H1 (cell line): ENCODE measurements at regions not wholly inside any gene's neighbourhood (a gene's known extent, or its start where the extent isn't known, plus 50 kb on each side); places are given as distances from the start of the nearest gene placed in this dataset.

Experiments
- CBX8 ChIP-seq: fragments of 300-800, 300-1000 bp; sonication (generic); IDR thresholded peaks from 2 replicates; pipeline ENCODE4 v1.7.1; 2016; ENCODE audit warnings: low read depth, low read length, borderline replicate concordance
- GTF2F1 ChIP-seq: IDR thresholded peaks from 2 replicates; pipeline ENCODE4 v1.6.1; 2012; ENCODE audit warnings: low read depth, low read length, improper control_type of control experiment, borderline replicate concordance
- JUN ChIP-seq: IDR thresholded peaks from 2 replicates; pipeline ENCODE4 v1.6.1; 2011; ENCODE audit warnings: low read depth, mild to moderate bottlenecking, improper control_type of control experiment, low read length
- KDM5A ChIP-seq: fragments of 200-600 bp; IDR thresholded peaks from 2 replicates; pipeline ENCODE4 v1.7.1; 2012; ENCODE audit warnings: mild to moderate bottlenecking, low read length, inconsistent platforms, mixed read lengths
- MAX ChIP-seq: IDR thresholded peaks from 2 replicates; pipeline ENCODE4 v1.6.1; 2012; ENCODE audit warnings: inconsistent platforms
- SIN3A ChIP-seq, 2 experiments: IDR thresholded peaks in 1 of 2; conservative IDR thresholded peaks in 1 of 2; 2 replicates each; pipeline ENCODE4 v1.6.1; 2011 to 2012; ENCODE audit warnings: low read length in 2 of 2, improper control_type of control experiment in 1 of 2, low read depth in 1 of 2, mild to moderate bottlenecking in 1 of 2
- YY1 ChIP-seq: IDR thresholded peaks from 2 replicates; pipeline ENCODE4 v1.6.1; 2011; ENCODE audit warnings: low read depth, mild to moderate bottlenecking, low read length

- TF ChIP-seq CBX8 (no peak), SIN3A (conservative IDR thresholded peaks at IDR 0.05 in 1 of 2, IDR thresholded peaks at IDR 0.05 in 1 of 2; ENCODE audit: low read depth in 1 of 2, low read length in 2 of 2) (no peak), JUN (no peak), MAX (no peak), GTF2F1 (no peak), KDM5A (no peak), YY1 (no peak)
Measured at GRCh38 chr15:34655326-34655725, 71.9 kb upstream of the GOLGA8B start (continued).
